HG03280 (cell line): ENCODE measurements at regions not wholly inside any gene's neighbourhood (a gene's known extent, or its start where the extent isn't known, plus 50 kb on each side); places are given as distances from the start of the nearest gene placed in this dataset.

Experiments
- ATAC-seq: cut with Tn5 transposase; IDR thresholded peaks from one replicate; pipeline ENCODE4 v1.9.1; 2021; ENCODE audit warnings: mild to moderate bottlenecking, moderate library complexity; ENCODE audit not compliant: unreplicated experiment

DNA sequence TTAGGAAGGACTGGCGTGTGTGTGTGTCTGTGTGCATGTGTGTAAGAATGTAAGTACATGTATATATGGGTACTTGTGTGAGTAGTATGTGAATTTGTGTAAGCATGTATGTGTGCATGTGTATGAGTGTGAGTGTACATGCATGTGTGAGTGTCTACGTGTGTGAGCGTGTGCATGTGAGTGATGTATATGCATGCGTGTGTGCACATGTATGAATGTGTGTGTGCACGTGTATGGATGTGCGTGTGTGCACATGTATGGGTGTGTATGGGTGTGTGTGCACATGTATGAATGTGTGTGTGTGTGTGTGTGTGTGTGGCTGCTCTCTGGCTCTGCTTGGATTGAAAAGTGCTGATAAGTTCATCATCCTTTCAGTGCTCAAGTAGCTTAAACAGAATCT, 154.5 kb downstream of the TENT4A start:
- ATAC-seq = no peak

GRCh38 chr5:6868171-6868570, 154.9 kb downstream of the TENT4A start:
- no peak for ATAC-seq

DNA sequence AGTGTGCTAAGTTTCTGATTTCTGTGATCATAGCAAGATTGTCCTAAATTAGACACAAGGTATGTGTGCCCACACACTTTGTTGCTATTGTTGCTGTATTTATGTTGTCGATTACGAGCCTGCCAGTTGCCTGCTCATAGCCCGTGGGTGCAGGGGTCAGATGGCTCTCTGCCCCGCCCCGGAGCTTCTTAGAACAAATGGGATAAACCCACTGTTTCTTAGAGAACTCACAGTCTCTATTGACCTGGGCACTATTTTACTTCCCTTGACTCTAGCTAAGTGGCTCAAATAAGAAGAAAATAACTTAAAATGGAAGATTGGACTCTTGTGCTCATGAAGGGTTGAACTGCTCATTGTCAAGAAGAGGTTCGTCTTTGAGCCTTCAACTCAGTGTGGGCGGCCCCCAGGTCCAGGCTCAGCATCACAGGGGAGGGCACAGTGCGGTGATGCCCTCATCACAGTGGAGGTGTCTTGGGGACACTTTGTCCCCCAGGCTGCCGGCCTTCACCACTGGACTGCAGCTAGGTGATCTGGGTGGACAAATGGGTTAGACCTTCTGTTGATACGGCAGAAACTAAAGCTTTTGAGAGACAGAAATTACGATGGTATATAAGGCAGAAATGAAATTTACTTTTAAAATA, 155.5 kb downstream of the TENT4A start:
- ATAC-seq = no peak

- ATAC-seq = no peak
These were observed 156.4 kb downstream of the TENT4A start for GRCh38 chr5:6869677-6870076.

GRCh38 chr5:6872441-6873160, 159.4 kb downstream of the TENT4A start:
- no peak for ATAC-seq

- no peak for ATAC-seq
These were observed 160.1 kb downstream of the TENT4A start for GRCh38 chr5:6873359-6873758.

- no peak for ATAC-seq
These were observed 162.1 kb downstream of the TENT4A start for GRCh38 chr5:6875376-6875775.

DNA sequence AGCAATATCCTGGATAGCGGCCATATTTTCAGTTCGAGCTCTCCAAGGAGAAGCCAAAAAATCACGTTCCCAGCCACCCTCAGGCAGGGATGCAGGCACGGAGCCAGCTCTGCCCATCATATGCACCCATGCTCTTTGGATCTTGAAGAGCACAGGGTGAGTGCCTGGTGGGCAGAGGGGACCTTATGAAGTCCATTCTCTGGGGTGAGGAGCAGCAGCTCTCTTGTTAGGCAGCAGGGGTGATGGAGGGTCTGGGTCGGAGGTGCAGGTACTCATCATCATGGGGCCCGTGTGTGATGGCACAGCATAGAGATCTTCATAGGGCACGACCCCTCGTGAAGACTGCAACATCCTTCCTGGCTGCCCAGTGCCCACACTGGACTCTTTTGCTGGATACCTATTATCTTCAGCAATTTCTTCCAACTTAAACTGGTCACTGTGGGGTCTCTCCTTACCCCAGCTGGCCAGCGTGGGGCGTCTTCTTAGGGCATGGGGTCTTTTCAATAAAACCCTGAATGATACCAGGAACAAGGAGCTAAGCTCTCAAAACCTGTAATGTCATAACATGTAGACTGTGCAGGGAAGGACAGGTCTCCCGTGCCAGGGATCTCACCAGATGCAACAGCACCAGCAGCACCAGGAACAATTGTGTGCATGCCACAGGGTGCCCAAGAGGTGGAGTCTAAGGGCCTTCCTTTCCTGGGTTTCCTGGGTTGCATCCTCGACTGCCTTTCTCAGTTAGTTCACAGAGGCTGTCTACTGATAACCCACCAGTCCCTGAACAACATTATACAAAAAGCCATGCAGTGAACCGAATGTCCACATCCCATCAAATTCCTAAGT, 165.0 kb downstream of the TENT4A start:
- ATAC-seq = no peak

DNA sequence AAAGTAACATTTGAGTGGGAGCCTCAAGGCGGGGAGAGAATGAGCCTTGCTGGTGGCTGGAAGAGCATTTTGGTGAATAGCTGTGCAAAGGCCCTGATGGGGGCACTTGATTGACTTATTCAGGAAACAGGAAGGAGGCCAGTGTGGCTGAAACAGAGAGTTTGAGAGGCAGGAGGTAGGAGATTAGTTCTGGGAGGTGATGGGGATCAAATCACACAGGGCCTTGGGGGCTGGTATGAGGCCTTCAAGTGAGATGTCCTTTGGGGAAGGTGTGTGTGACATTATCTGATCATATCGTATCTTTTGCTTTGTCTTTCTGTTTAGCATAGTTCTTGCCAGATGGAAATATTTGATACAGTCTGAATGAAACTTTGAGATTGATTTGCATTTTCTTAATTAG, 172.3 kb downstream of the TENT4A start:
- ATAC-seq = no peak

- no peak for ATAC-seq
These were observed 173.6 kb downstream of the TENT4A start for GRCh38 chr5:6886866-6887265.

GRCh38 chr5:6889030-6889429, 175.8 kb downstream of the TENT4A start:
- ATAC-seq = no peak

DNA sequence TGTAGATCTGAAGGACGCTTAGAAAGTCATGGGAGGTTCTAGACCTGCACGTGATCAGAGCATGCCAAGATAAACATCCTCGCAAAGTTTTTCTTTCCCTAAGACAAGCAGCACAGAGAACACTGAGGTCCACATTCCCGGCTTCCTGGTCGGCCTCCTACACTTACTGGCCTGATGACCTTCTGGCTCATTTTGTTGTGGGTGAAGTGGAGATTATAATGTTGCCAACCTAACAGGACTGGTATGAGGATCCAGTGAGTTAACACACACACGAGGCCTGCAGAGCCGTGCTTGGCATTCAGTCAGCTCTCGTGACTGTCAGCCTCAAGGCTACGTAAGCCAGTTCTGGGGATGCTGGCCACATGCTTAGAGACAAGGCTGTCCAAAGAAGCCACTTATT, 186.0 kb downstream of the TENT4A start:
- ATAC-seq = no peak

GRCh38 chr5:6900247-6901227, 187.3 kb downstream of the TENT4A start:
- no peak for ATAC-seq

DNA sequence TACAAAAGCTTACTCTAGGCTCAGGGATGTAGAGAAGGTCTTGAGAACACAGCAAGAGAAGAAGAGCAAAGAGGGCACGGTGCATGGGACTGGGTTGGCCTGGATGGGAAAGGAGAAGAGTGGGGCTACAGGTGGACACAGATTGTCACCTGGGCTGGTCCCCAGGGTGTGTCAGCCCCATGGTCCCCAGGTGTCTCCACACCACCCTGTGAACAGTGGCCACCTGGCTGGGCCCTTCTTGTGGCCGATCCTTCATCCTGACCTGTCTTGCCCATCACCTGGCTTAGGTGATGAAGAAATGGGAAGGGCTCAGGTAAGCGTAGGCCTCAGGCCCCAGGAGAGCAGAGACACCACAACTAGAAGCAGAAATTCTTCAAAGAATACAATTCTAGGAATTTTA, 188.9 kb downstream of the TENT4A start:
- ATAC-seq = no peak

DNA sequence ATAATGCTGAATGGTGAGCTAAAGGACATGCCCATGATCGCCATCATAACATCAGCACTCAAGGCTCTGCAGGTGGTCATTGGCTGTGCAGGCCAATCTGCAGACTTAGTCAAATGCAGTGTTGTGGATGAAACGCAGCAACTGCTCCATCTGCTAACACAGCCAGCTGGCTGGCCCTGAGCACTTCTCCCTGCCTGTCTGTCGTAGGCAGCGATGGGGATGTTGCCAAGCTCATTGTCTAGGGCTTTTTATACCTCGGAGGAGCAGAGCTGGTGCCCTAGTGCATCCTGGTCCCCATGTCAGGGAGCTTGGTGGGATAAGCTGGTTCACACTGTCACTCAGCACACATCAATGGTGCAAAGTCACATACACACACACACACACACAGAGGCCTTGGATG, 189.4 kb downstream of the TENT4A start:
- no peak for ATAC-seq

DNA sequence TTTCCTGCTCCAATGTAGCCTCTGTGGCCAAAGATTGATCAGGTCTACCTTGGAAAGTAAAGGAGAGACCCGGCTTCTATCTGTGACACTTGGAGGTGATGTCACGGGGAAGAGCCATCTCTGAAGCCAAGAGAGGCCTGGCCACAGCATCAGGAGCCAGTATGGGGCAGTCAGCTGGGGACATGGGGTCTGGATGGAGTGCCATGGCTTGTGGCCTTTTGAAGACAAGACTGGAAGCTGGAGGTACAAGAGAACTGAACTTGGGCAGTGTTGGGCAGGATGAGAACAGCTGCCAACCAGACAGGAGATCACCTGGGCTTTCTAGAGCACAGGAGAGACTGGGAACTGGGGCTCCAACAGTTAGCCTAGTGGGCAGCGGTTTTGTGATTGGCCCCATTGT, 190.7 kb downstream of the TENT4A start:
- no peak for ATAC-seq

DNA sequence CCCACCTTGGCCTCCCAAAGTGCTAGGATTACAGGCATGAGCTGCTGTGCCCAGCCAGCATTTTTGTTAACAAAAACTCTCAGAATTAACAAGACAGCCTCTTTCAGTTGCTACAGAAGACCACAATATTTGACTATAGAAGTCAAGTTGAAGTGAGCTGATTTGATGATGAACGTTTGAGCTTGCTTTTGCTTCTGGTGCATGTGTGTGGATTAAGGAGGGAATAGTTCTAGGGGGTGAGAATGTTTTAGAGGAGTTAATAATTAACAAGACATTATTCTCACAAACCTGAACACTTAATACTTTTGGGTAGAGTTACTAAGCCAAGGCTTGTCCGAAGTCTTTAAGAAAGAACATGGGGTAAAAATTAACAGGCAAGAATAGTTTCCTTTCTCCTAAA, 191.6 kb downstream of the TENT4A start:
- ATAC-seq = no peak

DNA sequence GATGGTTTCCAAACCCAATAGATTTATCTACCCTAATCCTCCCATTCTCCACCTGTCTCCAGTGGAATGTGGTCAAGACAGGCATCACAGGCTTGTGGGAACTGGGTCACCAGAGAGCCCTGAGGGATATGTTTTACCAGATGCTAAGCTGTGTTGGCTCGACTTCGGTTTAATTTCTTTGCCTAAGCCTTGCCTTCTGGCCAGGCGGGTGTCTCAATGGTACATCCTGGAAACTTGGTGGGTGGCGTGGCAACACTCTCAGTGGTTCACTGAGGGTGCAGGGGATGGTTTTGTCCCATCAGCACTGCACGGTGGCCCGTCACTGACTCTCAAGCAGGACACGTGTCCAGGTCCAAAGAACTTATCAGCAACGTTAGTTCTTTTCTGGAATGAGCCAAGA, 192.2 kb downstream of the TENT4A start:
- no peak for ATAC-seq

DNA sequence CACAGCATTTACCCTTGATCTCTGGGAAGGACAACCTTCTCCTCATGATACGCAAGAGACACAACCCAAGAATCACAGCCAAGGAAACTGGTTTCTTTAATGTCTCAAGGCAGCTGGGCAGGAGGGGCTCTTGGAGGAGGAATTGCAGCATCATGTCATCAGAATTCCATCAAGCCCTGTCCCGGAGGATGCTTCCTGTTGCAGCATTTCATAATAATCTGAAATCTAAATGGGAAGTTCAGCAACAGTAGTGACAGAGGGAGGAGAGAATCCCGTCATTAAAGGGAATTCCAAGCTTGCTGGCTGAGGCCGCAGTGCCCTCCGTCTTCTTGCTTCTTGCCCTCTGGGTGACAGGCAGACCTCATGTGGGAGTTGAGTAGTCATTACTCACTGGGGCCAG, 192.7 kb downstream of the TENT4A start:
- no peak for ATAC-seq

DNA sequence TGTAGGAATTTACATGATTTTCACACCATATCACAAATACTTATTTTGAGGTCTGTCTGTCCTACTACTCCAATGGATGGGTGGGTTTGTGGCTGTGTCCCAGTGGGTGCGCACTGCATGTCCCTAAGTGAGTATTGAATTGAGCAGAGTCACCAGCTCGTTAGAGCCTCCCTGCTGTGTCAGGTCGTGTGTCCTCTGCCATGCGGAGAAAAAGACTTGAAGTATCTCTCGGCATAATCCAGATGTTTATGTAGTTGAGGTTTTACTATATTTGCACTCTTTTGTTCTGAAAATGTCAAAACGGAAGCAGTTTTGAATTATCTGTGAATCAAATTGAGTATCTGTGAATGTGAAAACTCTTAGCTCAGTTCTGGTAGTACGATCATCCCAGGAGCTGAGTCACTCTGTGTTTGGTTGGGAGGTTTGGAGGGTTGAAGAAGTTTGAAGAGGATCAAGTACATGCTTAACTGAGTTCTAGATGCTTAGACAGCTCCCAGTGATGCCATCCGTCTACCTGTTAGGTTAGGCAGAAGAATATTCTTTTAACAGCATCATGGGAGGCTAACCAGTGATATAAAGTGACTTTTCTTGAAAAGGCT, 194.2 kb downstream of the TENT4A start:
- ATAC-seq = no peak
